Body of pancreas (tissue), 4 donors: ENCODE measurements at regions not wholly inside any gene's neighbourhood (a gene's known extent, or its start where the extent isn't known, plus 50 kb on each side); places are given as distances from the start of the nearest gene placed in this dataset.

ENCODE experiments used
- POLR2A ChIP-seq, 3 donors: fragments of 450-650 bp; IDR thresholded peaks; one replicate each; pipeline ENCODE4 v1.6.1; 2016; ENCODE audit warnings: antibody characterized with exemption in 3 of 3, mild to moderate bottlenecking in 2 of 3
- TF ChIP-seq, protein P1 (sequence below), 7 experiments: fragments of 450-650 bp in 4 of 7; fragments of 200-600 bp in 3 of 7; sonication (generic) in 3 of 7; IDR thresholded peaks; one replicate each; pipeline ENCODE4 v1.5.1; 2016 to 2019; ENCODE audit warnings: antibody characterized with exemption in 7 of 7

DNA sequence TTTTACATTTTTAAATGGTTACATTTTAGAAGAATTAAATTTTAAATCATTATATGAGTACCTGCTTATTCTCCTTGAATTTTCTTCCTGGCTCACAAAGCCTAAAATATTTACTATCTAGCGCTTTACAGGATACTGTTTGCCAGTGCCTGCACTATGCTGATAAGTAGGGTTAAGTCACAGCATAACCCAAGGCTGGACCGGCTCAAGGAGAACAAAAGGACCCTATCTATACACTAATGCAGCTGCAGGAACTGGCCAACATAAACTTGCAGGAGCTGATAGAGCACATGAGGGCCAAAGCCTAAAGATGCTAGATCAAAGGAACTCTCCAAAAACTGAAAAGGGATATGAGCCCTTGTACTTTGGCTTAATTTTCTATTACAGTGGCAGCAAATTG is 1086.9 kb upstream of the TMPRSS15 start:
- TF ChIP-seq, protein P1, sequence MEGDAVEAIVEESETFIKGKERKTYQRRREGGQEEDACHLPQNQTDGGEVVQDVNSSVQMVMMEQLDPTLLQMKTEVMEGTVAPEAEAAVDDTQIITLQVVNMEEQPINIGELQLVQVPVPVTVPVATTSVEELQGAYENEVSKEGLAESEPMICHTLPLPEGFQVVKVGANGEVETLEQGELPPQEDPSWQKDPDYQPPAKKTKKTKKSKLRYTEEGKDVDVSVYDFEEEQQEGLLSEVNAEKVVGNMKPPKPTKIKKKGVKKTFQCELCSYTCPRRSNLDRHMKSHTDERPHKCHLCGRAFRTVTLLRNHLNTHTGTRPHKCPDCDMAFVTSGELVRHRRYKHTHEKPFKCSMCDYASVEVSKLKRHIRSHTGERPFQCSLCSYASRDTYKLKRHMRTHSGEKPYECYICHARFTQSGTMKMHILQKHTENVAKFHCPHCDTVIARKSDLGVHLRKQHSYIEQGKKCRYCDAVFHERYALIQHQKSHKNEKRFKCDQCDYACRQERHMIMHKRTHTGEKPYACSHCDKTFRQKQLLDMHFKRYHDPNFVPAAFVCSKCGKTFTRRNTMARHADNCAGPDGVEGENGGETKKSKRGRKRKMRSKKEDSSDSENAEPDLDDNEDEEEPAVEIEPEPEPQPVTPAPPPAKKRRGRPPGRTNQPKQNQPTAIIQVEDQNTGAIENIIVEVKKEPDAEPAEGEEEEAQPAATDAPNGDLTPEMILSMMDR (IDR thresholded peaks at IDR 0.05), result no peak
- no peak for TF ChIP-seq POLR2A (IDR thresholded peaks at IDR 0.05)
